Fibroblast of skin of left biceps (primary cell): ENCODE measurements at regions not wholly inside any gene's neighbourhood (a gene's known extent, or its start where the extent isn't known, plus 50 kb on each side); places are given as distances from the start of the nearest gene placed in this dataset.
A peak's percentile ranks its signal among the peaks of the same experiment; 100 is the strongest.
"Not testable (repeated sequence)": the region's sequence is repeated elsewhere in the genome, so short reads cannot be mapped to it uniquely, and the experiment has no call there.

Source experiments
- DNase-seq, 2 experiments: peaks; one replicate each; pipeline ENCODE4 v3.0.0-alpha.2; 2013; ENCODE audit warnings: low read depth in 2 of 2

DNA sequence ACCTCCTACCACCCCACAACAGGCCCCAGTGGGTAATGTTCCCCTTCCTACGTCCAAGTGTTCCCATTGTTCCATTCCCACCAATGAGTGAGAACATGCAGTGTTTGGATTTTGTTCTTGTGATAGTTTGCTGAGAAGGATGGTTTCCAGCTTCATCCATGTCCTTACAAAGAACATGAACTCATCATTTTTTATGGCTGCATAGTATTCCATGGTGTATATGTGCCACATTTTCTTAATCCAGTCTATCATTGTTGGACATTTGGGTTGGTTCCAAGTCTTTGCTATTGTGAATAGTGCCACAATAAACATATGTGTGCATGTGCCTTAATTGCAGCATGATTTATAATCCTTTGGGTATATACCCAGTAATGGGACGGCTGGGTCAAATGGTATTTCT lies 81.6 kb downstream of the P2RY10 start:
- not testable (repeated sequence) for DNase-seq

DNA sequence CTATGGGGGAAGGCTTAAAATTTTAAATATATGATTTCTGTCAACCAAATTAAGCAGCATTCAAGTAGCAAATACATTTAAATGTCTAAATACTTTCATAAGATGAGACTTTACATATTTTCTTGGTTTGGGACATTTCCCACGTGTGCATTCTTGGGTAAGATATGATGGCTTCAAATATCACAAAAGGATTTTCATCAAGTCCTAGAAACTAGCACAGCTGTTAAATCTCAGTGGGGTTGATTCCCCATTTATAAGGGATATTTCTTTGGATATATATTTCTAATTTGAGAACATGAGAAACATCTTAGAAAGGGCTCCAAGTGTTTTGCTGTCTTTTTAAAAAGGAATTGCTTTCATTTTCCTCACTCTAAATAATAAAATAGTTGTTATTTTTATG lies 90.2 kb downstream of the P2RY10 start:
- DNase-seq = no peak

DNA sequence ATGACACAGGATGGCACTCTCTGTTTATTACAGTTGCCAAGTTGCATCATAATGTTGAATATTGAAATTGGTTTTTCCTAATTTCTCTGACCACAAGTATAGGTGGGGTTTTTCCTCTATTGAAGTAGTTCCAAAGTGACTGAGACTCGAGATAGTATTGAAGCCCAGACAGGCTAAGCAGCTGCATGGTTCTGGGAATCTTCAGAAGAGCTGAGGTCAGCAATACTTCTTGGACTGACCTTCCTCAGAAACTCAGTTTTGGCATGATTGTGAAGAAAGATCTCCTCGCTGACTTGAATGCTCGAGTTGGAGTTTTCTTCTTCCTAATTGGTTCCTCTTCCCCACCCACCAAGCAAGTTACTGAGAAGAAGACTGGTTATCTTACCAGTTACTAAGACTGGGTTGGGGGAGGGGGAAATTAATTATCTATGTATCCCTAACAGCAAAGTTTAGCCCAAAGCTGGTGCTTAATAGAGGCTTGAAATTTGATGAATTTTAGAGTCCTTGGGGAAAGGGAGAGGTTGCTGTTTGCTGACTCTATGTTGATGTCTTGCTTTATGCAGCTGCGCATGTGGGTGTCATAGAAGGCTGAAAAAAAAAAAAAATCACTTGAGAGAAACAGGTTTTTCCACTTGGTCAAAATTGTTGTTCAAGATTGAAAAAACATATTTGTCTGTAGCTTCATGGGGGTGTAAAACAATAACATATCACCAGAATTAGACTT lies 91.1 kb downstream of the P2RY10 start:
- DNase-seq = no peak

DNA sequence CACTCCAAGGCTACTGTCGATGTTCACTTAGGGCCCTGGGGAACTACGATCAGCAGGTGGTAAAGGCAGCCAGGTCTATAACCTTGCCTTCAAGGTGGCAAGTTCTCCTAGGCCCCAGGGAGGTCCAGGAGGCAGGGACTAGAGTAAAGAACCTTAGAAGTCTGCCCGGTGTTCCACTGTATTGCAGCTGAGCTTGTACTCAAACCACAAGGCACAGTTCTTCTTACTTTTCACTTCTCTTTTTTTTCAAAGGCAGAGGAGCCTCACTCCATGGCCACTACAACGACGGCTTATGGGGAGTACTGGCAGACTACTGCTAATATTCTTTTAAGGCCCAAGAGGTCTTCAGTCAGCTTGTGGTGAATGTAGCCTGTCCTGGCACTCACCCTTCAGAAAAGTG lies 78.8 kb upstream of the GPR174 start:
- DNase-seq = no peak

DNA sequence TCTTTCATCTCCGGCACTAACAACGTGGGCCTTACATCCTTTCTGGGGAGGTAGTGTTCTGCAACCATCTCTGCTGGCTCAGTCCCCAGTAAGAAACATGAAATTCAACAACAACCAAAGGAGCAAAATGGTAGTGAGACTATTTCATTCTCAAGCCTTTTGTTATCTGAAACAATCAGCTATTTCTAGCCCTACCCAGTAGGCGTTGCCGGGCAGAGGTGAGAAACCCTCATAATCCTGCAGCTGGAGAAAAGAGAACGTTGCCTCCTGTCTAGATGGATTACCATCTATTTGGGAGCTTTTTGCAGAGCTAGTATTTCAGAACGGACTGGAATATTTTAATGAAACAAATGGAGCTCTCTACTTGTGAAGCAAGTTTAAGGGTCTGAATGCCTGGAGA lies 66.4 kb upstream of the GPR174 start:
- no peak for DNase-seq

DNA sequence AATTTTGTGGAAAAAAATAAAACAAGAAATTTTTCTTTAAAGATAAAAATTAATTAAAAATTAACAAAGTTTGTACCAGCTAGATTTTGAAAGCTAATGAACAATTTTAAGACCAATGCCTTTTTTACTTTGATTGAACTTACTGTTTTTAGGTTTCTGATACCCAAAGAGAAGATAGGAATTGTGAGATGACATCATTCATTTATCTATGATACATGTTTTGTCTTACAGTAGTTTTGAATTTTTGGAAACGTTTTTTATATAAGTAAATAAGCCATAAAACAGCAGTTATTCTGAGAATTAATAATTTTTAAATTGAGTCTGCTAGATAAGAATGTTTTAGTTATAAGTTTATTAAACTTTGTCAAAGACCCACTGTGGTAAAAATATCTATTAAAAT lies 65.0 kb upstream of the GPR174 start:
- no peak for DNase-seq

DNA sequence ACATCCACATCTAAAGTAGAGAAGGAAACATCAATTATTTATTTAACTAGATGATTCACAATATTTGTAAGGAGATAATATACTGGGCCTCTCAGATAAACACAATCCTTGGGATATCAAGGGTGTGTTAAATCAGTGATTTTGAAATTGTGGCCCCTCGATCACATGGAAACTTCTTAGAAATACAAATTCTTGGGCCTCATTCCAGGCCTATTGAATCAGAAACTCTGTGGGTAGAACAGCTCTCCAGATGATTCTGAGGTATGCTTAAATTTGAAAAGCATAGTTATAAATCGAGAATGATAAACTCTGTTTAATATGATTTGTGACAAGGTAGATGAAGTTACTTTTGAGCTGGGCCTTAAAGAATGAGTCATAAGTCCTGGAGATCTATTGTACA lies 64.3 kb upstream of the GPR174 start:
- DNase-seq = peak; percentile 8 to 25

DNA sequence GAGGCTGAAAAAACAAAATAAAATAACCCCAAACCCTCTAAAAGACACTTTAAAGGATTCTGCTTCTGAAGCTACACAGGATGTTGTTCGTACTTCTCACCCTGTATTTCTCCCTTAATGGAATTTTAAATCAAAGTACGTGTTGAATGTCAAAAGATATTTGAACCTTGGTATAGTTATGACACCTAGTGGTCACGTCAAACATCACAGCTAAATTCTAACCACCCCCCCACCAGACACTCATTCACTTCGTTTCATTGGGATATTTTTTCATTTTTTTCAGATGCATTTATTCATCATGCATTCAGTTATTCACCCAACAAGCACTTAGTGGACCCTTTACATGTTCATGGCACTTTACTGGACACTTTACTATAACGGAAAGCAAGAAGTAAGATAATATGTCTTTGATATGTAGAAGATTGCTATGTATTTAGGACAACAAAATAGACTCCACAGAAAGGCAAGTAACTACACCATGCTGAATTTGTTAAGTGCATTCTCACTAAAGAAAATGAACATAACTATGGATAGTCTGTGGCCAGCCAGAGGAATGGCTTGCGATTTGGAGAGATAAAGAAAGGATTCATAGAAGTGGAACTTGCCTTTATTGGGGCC lies 62.5 kb upstream of the GPR174 start:
- no peak for DNase-seq

DNA sequence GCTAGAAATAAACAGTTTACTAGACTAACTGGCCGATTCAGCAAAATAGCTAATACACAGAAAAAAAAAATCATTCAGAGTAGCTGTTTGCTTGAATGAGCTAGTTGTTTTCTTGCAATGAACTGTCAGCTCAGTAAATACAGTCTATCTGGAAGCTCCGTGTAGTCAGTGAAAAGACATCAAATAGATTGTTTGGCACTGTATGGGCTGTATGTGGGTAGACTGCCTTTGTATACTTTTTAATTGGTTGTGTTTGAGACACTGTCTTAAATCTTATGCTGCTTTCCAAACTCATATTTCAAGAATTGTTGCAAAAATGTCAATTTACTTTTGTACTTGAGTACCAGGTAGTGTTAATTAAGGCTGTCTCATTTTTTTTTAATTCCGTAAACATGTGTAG lies 61.6 kb upstream of the GPR174 start:
- no peak for DNase-seq

- no peak for DNase-seq
These were observed 59.6 kb upstream of the GPR174 start for GRCh38 chrX:79084923-79085322.

DNA sequence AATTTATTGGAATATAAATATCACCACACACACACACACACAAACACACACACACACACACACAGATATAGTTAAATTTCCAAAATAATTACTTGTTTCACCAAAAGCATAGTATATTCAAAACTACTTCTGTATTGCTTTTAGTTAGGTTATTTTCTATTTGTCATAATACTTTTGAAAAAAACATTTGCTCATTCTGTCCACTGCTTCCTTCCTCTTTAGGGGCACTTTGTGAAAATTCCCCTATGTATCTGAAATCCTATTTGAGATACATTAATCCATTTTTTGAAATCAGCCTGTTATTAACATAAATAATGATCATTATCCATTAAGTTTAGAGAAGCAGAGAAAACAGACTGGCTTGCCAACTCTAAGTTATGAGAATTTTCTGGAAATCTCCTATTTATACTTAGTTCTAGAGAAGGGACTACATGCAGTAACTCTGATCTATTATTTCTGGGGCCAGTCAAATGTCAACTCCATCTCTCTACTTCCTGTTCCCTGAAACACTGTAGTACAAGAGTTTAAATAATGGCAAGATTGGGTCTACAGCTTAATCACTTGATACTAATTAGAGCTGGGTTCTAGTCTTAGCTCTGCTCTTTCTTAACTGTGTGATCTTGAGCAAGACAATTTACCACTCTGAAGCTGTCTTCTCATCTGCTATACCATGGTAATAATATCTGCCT lies 54.4 kb upstream of the GPR174 start:
- no peak for DNase-seq

DNA sequence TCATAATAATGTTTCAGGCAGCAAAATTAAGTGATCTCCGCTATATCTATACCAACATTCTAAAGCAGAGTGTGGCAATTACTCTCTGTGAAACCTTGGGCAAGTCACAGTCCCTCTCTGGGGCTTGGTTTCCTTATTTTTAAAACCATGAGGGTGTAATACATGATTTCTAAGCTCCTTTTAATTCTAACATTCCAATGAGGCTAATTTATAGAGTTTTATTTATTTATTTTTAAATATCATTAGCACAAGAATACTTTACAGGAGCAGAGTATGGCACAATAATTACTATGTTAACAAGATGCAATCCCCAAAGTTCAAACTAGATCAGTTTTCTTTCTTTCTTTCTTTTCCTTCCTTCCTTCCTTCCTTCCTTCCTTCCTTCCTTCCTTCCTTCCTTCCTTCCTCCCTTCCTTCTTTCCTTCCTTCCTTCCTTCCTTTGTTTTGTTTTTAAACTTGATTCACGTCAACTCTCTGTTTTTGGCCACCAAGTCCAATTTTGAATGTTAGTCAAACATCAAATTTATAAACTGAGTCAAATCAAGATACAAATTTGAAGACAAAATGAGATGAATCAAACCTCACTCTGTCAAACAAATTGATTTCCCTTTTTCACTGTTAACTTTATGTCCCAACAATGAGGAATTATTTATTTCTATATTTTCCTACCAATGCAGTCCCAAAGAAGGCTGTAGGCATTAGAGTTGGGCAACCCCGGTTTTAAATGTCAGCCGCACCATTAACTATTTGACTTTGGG lies 50.2 kb upstream of the GPR174 start:
- DNase-seq = no peak
